ENCODE measurements at regions not wholly inside any gene's neighbourhood (a gene's known extent, or its start where the extent isn't known, plus 50 kb on each side); places are given as distances from the start of the nearest gene placed in this dataset.

DNA sequence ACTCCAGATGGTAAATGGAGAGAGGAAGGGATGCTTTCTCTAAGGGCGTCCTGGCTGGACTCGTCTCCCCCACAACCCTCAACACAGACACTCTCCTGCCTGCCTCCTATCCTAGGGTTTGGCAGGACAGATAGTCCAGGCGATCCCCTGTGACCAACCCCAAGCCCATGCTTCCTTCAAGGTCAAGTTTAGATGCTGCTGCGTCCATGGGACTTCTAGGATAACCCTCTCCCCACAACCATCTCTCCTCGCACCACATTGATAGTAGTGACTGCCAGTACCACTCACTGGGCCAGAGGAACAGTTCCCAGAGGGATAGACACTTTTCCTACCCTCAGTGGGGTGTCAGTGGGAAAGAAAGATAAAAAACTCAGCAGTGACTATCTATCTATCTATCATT is 166.0 kb downstream of the ABHD5 start:
- Mint-ChIP-seq H3K9me3 (no peaks in the 10 kb centered on the region), H3K4me1 (no peaks in the 10 kb centered on the region), H3K27ac (no peak overlapping the region), H3K27me3 (ENCODE audit: low read depth in 2 of 2) (peaks cover 33 to 56% of the 10 kb centered on the region in 2 donors), H3K4me3 (no peak overlapping the region), H3K36me3 (no peaks in the 10 kb centered on the region)
- Histone ChIP-seq H3K4me3 (ENCODE audit: low read length) (no peak overlapping the region), H3K36me3 (ENCODE audit: control insufficient read depth, insufficient read depth, low read length) (no peaks in the 10 kb centered on the region), H3K9me3 (ENCODE audit: control insufficient read depth, insufficient read depth, low read length) (no peaks in the 10 kb centered on the region), H3K4me1 (ENCODE audit: control insufficient read depth, insufficient read depth, low read length) (no peaks in the 10 kb centered on the region), H3K27me3 (ENCODE audit: control insufficient read depth, insufficient read depth, low read length) (peaks cover 10% of the 10 kb centered on the region), H3K27ac (ENCODE audit: low read length) (no peak overlapping the region)
- 68% methylated on average over 5 of the region's 5 CpGs for WGBS (ENCODE audit: insufficient coverage)
- DNase-seq, result no peak
- intact Hi-C loops (cut with micrococcal nuclease), result no loop called here
- no peak for ATAC-seq
- TF ChIP-seq, protein P1, sequence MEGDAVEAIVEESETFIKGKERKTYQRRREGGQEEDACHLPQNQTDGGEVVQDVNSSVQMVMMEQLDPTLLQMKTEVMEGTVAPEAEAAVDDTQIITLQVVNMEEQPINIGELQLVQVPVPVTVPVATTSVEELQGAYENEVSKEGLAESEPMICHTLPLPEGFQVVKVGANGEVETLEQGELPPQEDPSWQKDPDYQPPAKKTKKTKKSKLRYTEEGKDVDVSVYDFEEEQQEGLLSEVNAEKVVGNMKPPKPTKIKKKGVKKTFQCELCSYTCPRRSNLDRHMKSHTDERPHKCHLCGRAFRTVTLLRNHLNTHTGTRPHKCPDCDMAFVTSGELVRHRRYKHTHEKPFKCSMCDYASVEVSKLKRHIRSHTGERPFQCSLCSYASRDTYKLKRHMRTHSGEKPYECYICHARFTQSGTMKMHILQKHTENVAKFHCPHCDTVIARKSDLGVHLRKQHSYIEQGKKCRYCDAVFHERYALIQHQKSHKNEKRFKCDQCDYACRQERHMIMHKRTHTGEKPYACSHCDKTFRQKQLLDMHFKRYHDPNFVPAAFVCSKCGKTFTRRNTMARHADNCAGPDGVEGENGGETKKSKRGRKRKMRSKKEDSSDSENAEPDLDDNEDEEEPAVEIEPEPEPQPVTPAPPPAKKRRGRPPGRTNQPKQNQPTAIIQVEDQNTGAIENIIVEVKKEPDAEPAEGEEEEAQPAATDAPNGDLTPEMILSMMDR (IDR thresholded peaks at IDR 0.05), result no peak

DNA sequence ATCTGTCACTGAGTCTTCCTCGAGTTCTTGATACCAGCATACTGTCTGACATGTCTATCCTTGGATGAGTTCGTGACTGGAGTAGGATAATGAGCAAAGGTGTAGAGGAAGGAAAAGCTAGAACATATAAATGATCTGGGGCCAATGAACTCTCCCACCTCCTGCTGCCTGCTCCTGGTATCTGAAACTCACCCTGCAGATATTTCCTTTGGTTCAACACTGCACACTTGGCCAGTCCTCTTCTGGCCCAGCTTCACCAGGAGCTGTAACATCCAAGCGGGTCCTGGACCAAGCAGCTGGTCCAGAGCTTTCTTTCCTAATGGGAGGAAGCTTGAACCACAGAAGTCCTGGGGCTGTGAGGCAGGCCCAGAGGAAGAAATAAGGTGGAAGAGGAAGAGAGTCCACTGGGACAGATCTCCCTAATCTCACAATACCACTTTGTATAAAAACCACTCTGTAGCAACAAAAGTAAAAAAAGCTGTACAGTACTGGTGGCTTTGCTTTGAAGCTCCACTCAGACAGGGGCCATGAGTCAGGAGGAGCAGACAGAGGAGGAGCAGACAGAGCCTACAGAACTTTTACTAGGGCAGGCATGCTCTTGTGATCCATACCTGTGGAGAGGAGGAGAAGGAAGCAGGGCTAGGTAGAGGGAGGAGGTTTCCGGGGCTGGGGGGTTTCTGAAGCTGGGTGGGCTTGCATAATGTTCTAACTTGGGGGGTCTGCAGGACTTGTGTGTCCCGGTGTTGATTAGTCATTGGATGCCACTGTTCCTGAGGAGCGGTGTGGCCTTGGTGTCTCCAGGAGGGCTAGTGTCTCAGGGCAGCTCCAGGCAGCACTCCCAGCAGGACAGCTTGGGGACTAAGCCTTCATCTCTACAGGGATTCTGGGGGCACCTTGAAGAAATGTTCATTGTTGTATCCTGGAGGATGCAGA is 166.9 kb downstream of the ABHD5 start:
- no peaks in the 10 kb centered on the region for H3K4me1 Mint-ChIP-seq
- no peak for DNase-seq
- no peaks in the 10 kb centered on the region for H3K36me3 Mint-ChIP-seq
- ATAC-seq, result no peak
- peaks cover 10% of the 10 kb centered on the region for H3K27me3 ChIP-seq (ENCODE audit: control insufficient read depth, insufficient read depth, low read length)
- no peak overlapping the region for H3K27ac ChIP-seq (ENCODE audit: low read length)
- H3K9me3 ChIP-seq (ENCODE audit: control insufficient read depth, insufficient read depth, low read length), result no peaks in the 10 kb centered on the region
- TF ChIP-seq, protein P1 (IDR thresholded peaks at IDR 0.05), result no peak
- no peak overlapping the region for H3K27ac Mint-ChIP-seq
- intact Hi-C loops (cut with micrococcal nuclease), result no loop called here
- H3K4me3 ChIP-seq (ENCODE audit: low read length), result no peak overlapping the region
- H3K36me3 ChIP-seq (ENCODE audit: control insufficient read depth, insufficient read depth, low read length), result no peaks in the 10 kb centered on the region
- 82% methylated on average over 6 of the region's 6 CpGs for whole genome bisulfite sequencing (ENCODE audit: insufficient coverage)
- no peaks in the 10 kb centered on the region for H3K9me3 Mint-ChIP-seq
- no peaks in the 10 kb centered on the region for H3K4me1 ChIP-seq (ENCODE audit: control insufficient read depth, insufficient read depth, low read length)
- no peak overlapping the region for H3K4me3 Mint-ChIP-seq
- H3K27me3 Mint-ChIP-seq (ENCODE audit: low read depth in 2 of 2), result peaks cover 35 to 47% of the 10 kb centered on the region in 2 donors

DNA sequence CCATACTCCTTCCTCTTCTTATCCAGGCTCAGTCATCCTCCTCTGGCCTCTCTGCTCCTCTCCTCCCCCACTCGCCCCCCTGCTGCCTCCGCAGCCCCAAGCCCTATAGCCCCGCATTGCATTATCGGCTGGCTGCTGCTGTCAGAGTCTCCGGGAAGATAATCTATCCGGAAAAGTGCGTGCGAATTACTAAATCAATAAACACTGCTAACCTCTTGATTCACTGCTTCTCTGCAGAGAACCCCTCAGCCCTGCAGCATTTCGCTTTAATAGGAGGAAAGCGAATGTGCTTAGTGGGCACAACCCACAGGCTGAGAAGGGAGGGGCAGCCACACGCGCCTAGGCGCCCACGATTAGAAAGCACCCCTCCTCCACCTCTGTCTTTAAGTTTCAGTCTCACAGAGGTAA is 167.6 kb downstream of the ABHD5 start:
- intact Hi-C loops (cut with micrococcal nuclease), result no loop called here
- H3K4me1 ChIP-seq (ENCODE audit: control insufficient read depth, insufficient read depth, low read length), result no peaks in the 10 kb centered on the region
- no peaks in the 10 kb centered on the region for H3K4me1 Mint-ChIP-seq
- no peak overlapping the region for H3K4me3 ChIP-seq (ENCODE audit: low read length)
- H3K9me3 ChIP-seq (ENCODE audit: control insufficient read depth, insufficient read depth, low read length), result no peaks in the 10 kb centered on the region
- ATAC-seq (no peak), DNase-seq (no peak)
- no peak overlapping the region for H3K4me3 Mint-ChIP-seq
- H3K27me3 Mint-ChIP-seq (ENCODE audit: low read depth in 2 of 2), result peaks cover 37 to 47% of the 10 kb centered on the region in 2 donors
- no peak overlapping the region for H3K27ac Mint-ChIP-seq
- WGBS (ENCODE audit: insufficient coverage), result 47% methylated on average over 12 of the region's 14 CpGs
- no peaks in the 10 kb centered on the region for H3K9me3 Mint-ChIP-seq
- no peak overlapping the region for H3K27ac ChIP-seq (ENCODE audit: low read length)
- H3K36me3 ChIP-seq (ENCODE audit: control insufficient read depth, insufficient read depth, low read length), result no peaks in the 10 kb centered on the region
- no peaks in the 10 kb centered on the region for H3K36me3 Mint-ChIP-seq
- TF ChIP-seq, protein P1 (IDR thresholded peaks at IDR 0.05), result no peak
- peaks cover 10% of the 10 kb centered on the region for H3K27me3 ChIP-seq (ENCODE audit: control insufficient read depth, insufficient read depth, low read length)
